Muscle of arm (tissue), 1 donor: ENCODE measurements at regions not wholly inside any gene's neighbourhood (a gene's known extent, or its start where the extent isn't known, plus 50 kb on each side); places are given as distances from the start of the nearest gene placed in this dataset.

ENCODE experiments used
- DNase-seq: peaks from one replicate; pipeline ENCODE4 v3.0.0-alpha.2; 2013

- no peak for DNase-seq
These were observed 250.9 kb upstream of the CFAP20DC start for GRCh38 chr3:59300733-59301132.

DNA sequence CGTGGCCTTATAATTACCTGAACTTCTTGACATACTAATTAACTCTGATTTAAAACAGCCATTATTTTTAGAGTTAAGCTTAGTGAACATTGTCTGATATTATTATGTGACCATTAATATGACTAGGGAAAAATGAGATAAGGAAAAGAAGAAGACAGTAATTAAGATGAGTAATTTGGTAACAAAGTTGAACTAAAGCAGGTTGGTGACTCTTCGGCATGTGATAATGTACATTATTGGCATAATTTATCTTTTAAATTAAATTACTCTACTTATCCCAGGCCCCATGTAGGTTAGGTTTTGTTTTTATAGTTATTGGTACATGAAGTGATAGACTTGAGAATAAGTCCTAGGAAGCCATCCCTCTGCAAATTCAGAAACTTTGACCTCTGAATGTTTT lies 249.7 kb upstream of the CFAP20DC start:
- DNase-seq = no peak

GRCh38 chr3:59290358-59290757 lies 240.5 kb upstream of the CFAP20DC start:
- no peak for DNase-seq

DNA sequence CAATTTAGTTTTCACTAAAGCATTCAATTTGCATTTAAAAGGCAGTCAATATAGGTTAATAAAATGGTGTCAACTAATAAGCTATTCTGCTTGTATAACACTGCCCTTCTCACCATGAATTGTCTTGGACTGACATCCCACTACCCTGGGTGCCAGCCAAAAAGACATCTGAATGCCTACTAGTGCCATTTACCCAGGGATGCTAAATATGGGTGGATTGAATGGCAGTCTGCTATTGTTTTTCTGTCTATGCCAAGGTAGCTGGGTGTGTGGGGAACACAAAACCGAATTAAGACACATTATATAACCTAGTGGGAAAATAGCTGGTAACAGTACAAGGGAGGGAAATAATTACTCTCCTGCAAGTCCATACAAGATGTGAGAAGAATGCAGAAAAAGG lies 240.0 kb upstream of the CFAP20DC start:
- DNase-seq = no peak

DNA sequence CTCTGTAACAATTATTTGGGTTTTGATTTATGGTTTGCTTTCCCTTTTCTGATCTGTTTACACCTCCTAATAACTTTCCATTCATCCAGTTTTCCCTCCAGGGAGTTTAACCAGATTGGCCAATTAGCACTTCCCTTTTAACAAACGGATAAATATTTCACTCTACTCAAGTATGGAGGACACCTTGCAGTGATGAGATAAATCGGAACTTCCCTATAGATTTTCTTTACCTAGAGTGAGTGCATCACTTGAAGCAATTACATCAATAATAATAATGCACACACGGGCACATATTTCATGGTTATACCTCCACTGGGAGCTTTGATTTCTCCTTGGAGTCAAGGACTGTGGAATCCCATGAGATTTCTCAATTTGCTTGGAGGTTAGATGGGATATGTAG lies 239.1 kb upstream of the CFAP20DC start:
- no peak for DNase-seq

GRCh38 chr3:59286791-59287531 lies 237.1 kb upstream of the CFAP20DC start:
- DNase-seq = no peak

GRCh38 chr3:59285560-59285959 lies 235.7 kb upstream of the CFAP20DC start:
- no peak for DNase-seq

DNA sequence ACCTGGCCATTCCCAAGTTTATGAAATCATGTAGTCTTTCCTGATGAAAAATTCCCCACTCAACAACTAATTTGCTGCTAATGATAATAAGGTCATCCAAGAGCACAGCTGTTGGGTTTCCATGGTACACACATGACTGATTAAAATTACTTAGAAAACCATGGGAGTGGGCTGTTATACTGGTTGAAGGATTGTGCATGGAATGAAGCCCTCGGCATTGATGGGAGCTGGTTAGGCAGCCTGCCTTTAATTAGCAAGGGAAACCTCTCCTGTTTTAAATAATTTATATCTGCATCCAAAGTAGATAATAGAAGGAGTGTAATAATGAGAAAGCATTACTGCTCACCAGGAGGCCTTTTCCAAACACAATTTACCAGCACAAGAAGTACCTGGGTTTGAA lies 235.1 kb upstream of the CFAP20DC start:
- DNase-seq = no peak

DNA sequence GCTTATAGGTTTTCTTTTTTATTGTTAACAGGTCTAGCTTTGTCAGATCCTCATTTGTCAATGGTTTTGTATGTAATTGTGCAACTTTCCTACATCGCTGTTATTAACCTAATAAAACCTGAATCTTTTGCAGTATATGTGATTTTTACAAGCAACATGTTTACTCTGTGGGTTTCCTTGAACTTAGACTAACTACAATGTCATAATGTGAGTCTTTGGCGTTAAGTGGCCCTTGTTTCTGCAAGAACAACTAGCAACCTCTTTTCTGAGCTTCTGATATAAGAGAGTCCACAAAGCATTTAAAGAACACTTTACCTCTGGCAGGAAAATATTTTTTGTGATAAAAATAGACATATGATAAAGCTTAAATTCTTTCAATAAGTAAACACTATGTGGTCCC lies 230.3 kb upstream of the CFAP20DC start:
- DNase-seq = no peak

- no peak for DNase-seq
These were observed 228.0 kb upstream of the CFAP20DC start for GRCh38 chr3:59277816-59278215.

- DNase-seq = no peak
These were observed 227.4 kb upstream of the CFAP20DC start for GRCh38 chr3:59277201-59277600.

- DNase-seq = no peak
These were observed 224.2 kb upstream of the CFAP20DC start for GRCh38 chr3:59273976-59274375.

DNA sequence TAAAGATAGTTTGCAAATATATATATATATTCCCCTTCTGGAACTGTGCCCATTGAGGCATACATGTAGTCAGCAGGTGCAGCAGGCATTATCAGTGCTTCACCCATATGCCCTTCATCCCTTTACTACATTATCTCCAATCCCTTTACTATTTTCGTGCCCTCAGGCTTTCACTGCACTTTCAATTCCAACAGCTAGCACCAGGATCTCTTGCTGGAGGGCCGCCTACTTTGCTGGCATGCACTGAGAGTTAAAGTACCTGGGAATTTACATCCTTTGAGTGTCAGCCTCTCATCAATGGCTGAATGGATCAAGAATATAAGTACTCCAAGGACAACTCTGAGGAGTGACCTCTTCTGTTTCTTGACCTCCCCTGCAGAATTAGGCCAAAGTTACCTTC lies 222.1 kb upstream of the CFAP20DC start:
- no peak for DNase-seq

DNA sequence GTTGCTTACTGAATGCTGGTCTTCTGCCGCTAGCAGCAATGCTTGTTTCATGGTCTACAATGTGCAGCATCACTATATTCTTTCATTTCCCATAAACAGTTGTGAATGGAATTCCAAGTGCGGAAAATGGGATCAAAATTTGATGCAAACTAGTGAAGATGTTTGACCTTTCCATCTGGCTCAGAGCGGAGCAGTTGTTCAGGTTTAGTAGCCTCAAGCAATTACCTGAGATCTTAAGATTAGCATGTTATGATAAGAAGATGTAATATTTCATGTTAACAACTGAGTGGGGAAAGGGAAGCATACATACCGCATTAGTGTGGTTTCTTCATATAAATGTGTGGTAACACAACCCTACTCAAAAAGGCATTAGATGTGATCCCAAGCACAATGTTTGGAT lies 221.1 kb upstream of the CFAP20DC start:
- no peak for DNase-seq

DNA sequence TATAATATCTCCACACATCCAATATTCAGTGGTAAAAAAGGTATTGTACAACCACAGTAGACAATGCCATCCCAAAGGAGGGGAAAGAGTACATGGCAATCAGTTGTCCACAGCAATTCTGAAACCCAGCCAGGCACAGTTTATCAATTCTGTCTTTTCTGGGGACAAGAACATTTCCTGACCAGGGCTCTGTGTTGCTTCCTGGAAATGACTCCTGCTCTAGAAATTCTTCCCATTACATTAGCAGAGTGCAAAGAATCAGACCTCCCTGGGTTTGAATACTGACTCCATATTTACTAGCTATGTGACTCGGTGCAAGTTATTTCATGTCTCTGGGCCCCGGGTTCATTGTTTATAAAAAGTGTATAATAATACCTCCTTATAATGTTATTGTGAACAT lies 220.4 kb upstream of the CFAP20DC start:
- no peak for DNase-seq

- DNase-seq = no peak
These were observed 218.3 kb upstream of the CFAP20DC start for GRCh38 chr3:59268170-59268569.

- no peak for DNase-seq
These were observed 217.2 kb upstream of the CFAP20DC start for GRCh38 chr3:59267021-59267420.

- DNase-seq = no peak
These were observed 216.7 kb upstream of the CFAP20DC start for GRCh38 chr3:59266551-59266950.

DNA sequence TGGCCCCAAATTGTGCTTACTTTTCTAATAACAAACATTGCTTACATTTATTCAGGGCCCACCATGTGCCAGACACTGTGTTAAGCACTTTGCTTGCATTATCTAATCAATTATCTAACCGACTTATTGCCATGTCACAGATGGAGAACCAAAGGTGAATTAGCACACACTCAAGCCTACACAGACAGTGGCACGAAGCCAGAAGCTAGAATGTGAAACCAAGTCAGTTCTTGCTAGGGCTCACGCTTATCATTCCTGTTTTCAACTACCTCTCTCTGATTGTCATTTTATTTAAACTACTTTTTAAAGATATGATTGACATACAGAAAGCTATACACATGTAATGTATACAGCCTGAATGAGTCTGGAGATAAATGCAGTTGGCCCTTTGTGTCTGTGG lies 215.7 kb upstream of the CFAP20DC start:
- no peak for DNase-seq

DNA sequence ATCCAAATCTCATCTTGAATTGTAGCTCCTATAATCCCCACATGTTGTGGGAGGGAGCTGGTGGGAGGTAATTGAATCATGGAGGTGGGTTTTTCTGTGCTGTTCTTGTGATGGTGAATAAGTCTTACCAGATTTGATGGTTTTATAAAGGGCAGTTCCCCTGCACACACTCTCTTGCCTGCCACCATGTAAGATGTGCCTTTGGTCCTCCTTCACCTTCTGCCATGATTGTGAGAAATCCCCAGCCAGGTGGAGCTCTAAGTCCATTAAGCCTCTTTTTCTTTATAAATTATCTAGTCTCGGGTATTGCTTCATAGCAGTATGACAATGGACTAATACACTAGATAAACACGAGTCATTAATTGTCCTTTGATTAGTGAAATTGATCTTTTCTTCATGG lies 214.5 kb upstream of the CFAP20DC start:
- DNase-seq = no peak

DNA sequence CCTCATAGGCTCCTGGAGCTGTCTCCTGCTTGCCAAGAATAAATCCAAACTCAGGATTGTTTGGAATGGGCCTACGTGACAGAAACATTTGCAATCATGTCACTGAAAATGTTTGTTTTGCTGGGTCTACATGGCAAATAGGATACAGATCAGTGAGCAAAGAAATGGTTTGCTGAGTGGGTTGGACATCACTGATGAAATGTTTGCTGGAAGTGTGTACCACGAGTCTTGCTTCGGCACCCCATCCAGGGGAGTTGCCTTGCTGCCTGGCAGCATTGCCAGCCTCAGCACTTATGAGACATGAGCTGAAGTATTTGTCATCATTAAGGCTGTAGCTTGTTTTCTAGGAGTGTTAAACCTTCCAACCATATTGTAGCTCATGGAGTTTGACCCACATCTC lies 213.3 kb upstream of the CFAP20DC start:
- no peak for DNase-seq

DNA sequence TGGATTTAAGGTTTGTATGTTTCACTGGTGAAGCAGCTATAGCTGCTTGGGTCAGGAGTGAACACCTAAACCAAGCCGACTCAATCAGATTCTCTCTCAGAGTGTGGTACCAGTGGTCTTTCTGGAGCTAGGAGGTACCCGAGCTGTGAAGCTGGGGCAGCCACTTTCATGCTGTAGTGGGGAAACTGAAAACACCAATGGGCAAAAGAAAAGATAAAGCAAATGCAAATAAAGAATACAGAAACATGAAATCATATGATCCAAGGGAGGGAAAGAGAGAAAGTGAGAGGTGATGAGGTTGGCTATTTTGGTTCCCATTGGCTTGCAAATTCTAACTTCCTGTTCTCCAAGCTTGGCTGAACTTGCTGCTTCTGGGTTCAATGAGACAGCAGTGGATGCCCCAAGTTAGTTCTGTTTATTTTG lies 212.3 kb upstream of the CFAP20DC start:
- no peak for DNase-seq

GRCh38 chr3:59261009-59261408 lies 211.2 kb upstream of the CFAP20DC start:
- no peak for DNase-seq

- no peak for DNase-seq
These were observed 208.9 kb upstream of the CFAP20DC start for GRCh38 chr3:59258550-59259260.
